OCI-LY3 (cell line): ENCODE measurements at regions not wholly inside any gene's neighbourhood (a gene's known extent, or its start where the extent isn't known, plus 50 kb on each side); places are given as distances from the start of the nearest gene placed in this dataset.

ENCODE experiments used
- H2AFZ ChIP-seq: fragments of 200-600, 300-600 bp; shearing (Covaris generic); 2 replicates; pipeline ENCODE4 v1.6.0; 2014; ENCODE audit warnings: antibody characterized with exemption, low read depth, low read length
- H3K27ac ChIP-seq: fragments of 200-600, 300-600 bp; sonication (generic); 2 replicates; pipeline ENCODE4 v1.5.1; 2014; ENCODE audit warnings: mild to moderate bottlenecking, low read length, moderate library complexity, mixed read lengths
- H3K27me3 ChIP-seq: fragments of 200-600, 300-600 bp; sonication (generic); 2 replicates; pipeline ENCODE4 v1.6.1; 2014; ENCODE audit warnings: low read depth, low read length, mixed read lengths
- H3K36me3 ChIP-seq: fragments of 200-600, 300-600 bp; sonication (generic); replicated peaks from 2 replicates; pipeline ENCODE3; 2014; ENCODE audit warnings: low read depth, low read length, mixed read lengths
- H3K4me1 ChIP-seq: fragments of 300-600, 200-600 bp; sonication (generic); 2 replicates; pipeline ENCODE4 v1.6.1; 2014; ENCODE audit warnings: low read length, mixed read lengths
- H3K4me2 ChIP-seq: fragments of 200-600, 300-600 bp; sonication (generic); 2 replicates; pipeline ENCODE4 v1.6.1; 2014; ENCODE audit warnings: low read length, mixed read lengths
- H3K4me3 ChIP-seq: fragments of 300-600, 200-600 bp; sonication (generic); 2 replicates; pipeline ENCODE4 v1.5.1; 2014; ENCODE audit warnings: antibody characterized with exemption, mild to moderate bottlenecking, low read length, moderate library complexity
- H3K79me2 ChIP-seq: fragments of 300-600, 200-600 bp; shearing (Covaris generic); 2 replicates; pipeline ENCODE4 v1.6.1; 2014; ENCODE audit warnings: mild to moderate bottlenecking, low read length, mixed read lengths
- H3K9ac ChIP-seq: fragments of 300-600, 200-600 bp; shearing (Covaris generic); 2 replicates; pipeline ENCODE4 v1.6.0; 2014; ENCODE audit warnings: mild to moderate bottlenecking, low read length, moderate library complexity
- H3K9me3 ChIP-seq: fragments of 200-600, 300-600 bp; shearing (Covaris generic); 2 replicates; pipeline ENCODE4 v1.6.1; 2014; ENCODE audit warnings: low read length, mixed read lengths; ENCODE audit not compliant: insufficient read depth
- H4K20me1 ChIP-seq: fragments of 200-600, 300-600 bp; sonication (generic); 2 replicates; pipeline ENCODE4 v1.6.1; 2016; ENCODE audit warnings: low read length, mixed read lengths; ENCODE audit not compliant: insufficient read depth
- EZH2phosphoT487 ChIP-seq: fragments of 200-600 bp; shearing (Covaris generic); IDR thresholded peaks from 2 replicates; pipeline ENCODE4 v1.6.1; 2018; ENCODE audit warnings: antibody characterized with exemption, mixed run types, low read depth
- TF ChIP-seq, protein P1 (sequence below): fragments of 200-600, 300-600 bp; sonication (generic); IDR thresholded peaks from 2 replicates; pipeline ENCODE4 v1.5.1; 2014; ENCODE audit warnings: antibody characterized with exemption, low read length, low read depth

DNA sequence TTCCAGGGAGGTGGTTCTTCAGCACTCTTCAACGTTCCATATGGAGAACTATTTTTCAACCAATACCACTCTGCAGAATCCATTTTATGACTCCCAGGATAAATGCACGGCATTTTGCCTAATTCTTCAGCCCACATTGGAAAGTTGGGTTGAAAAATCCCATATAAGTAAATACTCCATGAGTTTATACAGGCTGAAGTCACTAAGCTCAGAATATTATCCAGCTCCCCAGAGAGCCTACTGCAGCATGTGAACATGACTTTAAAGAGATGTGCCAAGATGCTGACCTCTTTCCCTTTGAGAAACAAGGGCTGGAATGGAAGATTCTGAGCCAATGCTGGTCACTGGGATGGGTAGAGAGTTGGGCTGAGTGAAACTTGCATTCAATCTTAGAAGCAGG, 111.9 kb upstream of the SLIT3 start:
- H3K79me2 ChIP-seq: no peaks in the 10 kb centered on the region
- H3K27me3 ChIP-seq: peaks cover 81% of the 10 kb centered on the region
- no peak overlapping the region for H3K4me2 ChIP-seq
- H2AFZ ChIP-seq: no peak overlapping the region
- H3K4me3 ChIP-seq: no peak overlapping the region
- H3K9ac ChIP-seq: no peak overlapping the region
- no peak for TF ChIP-seq EZH2phosphoT487
- TF ChIP-seq, protein P1, sequence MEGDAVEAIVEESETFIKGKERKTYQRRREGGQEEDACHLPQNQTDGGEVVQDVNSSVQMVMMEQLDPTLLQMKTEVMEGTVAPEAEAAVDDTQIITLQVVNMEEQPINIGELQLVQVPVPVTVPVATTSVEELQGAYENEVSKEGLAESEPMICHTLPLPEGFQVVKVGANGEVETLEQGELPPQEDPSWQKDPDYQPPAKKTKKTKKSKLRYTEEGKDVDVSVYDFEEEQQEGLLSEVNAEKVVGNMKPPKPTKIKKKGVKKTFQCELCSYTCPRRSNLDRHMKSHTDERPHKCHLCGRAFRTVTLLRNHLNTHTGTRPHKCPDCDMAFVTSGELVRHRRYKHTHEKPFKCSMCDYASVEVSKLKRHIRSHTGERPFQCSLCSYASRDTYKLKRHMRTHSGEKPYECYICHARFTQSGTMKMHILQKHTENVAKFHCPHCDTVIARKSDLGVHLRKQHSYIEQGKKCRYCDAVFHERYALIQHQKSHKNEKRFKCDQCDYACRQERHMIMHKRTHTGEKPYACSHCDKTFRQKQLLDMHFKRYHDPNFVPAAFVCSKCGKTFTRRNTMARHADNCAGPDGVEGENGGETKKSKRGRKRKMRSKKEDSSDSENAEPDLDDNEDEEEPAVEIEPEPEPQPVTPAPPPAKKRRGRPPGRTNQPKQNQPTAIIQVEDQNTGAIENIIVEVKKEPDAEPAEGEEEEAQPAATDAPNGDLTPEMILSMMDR: no peak
- no peaks in the 10 kb centered on the region for H3K36me3 ChIP-seq
- no peak overlapping the region for H3K27ac ChIP-seq
- peaks cover 25% of the 10 kb centered on the region for H3K4me1 ChIP-seq
- no peaks in the 10 kb centered on the region for H3K9me3 ChIP-seq
- 0 out of 2 replicates have a peak, but pooled peaks cover 5% of the 10 kb centered on the region for H4K20me1 ChIP-seq

GRCh38 chr5:169411786-169412430, 111.0 kb upstream of the SLIT3 start:
- Histone ChIP-seq H3K79me2 (no peaks in the 10 kb centered on the region), H3K9me3 (no peaks in the 10 kb centered on the region), H3K27ac (no peak overlapping the region), H3K4me1 (peaks cover 16% of the 10 kb centered on the region), H3K9ac (no peak overlapping the region), H4K20me1 (0 out of 2 replicates have a peak, but pooled peaks cover 5% of the 10 kb centered on the region), H3K4me2 (no peak overlapping the region), H3K27me3 (peaks cover 79% of the 10 kb centered on the region), H3K4me3 (no peak overlapping the region), H3K36me3 (no peaks in the 10 kb centered on the region), H2AFZ (no peak overlapping the region)
- TF ChIP-seq EZH2phosphoT487: no peak
- TF ChIP-seq, protein P1: no peak

DNA sequence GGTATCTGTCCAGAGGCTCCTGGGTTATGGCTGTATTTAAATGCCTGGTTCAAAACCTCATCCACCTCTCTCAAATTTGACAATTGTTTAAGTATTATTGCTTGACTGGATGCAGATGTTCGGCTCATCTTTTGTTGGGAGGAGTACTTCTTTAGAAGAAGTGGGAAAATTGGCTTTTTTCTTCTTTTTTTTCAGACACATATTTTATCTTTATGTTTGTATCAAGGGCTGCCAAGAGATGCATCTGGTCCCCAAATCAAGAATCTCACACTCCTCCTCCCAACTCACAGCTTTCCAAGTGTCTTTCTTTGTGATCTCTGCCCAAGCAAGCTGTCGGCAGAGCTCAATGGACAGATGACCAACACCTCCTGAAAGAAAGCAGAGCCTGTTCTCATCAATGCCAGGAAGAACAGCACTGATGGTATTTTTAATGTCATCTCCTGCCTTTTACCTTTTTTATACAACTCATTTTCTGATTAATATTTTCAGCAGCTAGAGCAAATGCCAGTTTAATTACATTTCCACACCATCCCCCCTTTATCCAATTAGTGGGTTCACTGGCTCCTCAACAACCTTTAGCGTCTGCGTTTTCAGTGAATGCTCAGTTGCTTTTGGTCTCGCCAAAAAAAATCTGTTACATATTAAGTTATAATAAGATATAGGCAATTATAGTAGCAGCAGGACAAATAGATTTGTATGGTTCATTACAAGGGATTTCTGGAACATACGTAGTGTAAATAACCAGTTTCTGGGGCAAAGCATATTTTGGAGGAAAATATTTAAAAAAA, 110.3 kb upstream of the SLIT3 start:
- no peak overlapping the region for H3K4me3 ChIP-seq

GRCh38 chr5:169408731-169409130, 107.8 kb upstream of the SLIT3 start:
- Histone ChIP-seq H3K9me3 (no peaks in the 10 kb centered on the region), H4K20me1 (0 out of 2 replicates have a peak, but pooled peaks cover 5% of the 10 kb centered on the region), H3K9ac (no peak overlapping the region), H3K4me2 (no peak overlapping the region), H3K4me3 (no peak overlapping the region), H3K4me1 (no peaks in the 10 kb centered on the region), H3K79me2 (no peaks in the 10 kb centered on the region), H3K27ac (no peak overlapping the region), H3K27me3 (peaks cover 85% of the 10 kb centered on the region), H2AFZ (no peak overlapping the region), H3K36me3 (no peaks in the 10 kb centered on the region)
- TF ChIP-seq EZH2phosphoT487: no peak
- TF ChIP-seq, protein P1: no peak

More for the DNA sequence above, 110.3 kb upstream of the SLIT3 start:
- no peak overlapping the region for H2AFZ ChIP-seq
- 0 out of 2 replicates have a peak, but pooled peaks cover 5% of the 10 kb centered on the region for H4K20me1 ChIP-seq
- H3K9me3 ChIP-seq: no peaks in the 10 kb centered on the region
- H3K36me3 ChIP-seq: no peaks in the 10 kb centered on the region
- H3K27ac ChIP-seq: no peak overlapping the region
- H3K9ac ChIP-seq: no peak overlapping the region
- no peaks in the 10 kb centered on the region for H3K79me2 ChIP-seq
- peaks cover 82% of the 10 kb centered on the region for H3K27me3 ChIP-seq
- TF ChIP-seq EZH2phosphoT487: no peak
- TF ChIP-seq, protein P1: no peak
- H3K4me1 ChIP-seq: peaks cover 8% of the 10 kb centered on the region
- H3K4me2 ChIP-seq: no peak overlapping the region
